Stomach (tissue), 4 donors: ENCODE measurements at regions not wholly inside any gene's neighbourhood (a gene's known extent, or its start where the extent isn't known, plus 50 kb on each side); places are given as distances from the start of the nearest gene placed in this dataset.

Experiments used
- EP300 ChIP-seq: sonication (generic); formaldehyde crosslinking; IDR thresholded peaks from one replicate; pipeline ENCODE4 v1.6.1; 2017; ENCODE audit warnings: antibody characterized with exemption
- TF ChIP-seq, protein P1 (sequence below), 7 experiments: fragments of 450-650 bp in 4 of 7; fragments of 200-600 bp in 3 of 7; sonication (generic) in 3 of 7; IDR thresholded peaks; one replicate each; pipeline ENCODE4 v1.5.1; 2016 to 2019; ENCODE audit warnings: antibody characterized with exemption in 7 of 7, control low read depth in 2 of 7, mild to moderate bottlenecking in 1 of 7

DNA sequence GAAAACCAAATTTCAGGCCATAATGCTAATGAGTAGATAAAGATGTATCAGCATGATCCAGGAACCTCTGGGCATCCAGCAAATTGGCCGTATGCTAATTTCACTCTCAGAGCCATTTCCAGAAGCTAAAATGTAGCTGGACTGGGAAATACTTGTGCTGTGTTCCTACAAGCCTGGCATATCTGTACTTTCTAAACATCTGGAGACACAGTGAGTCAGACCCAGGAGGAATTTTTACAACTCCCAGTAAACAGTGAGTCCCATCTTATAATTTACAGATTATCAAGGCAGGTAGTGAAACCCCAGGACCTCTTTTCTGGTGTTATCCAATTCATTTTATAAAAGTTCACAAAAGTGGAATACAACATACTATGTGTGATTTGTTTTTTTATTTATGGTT, 683.0 kb upstream of the ADGRB3 start:
- TF ChIP-seq EP300, result no peak
- TF ChIP-seq, protein P1, sequence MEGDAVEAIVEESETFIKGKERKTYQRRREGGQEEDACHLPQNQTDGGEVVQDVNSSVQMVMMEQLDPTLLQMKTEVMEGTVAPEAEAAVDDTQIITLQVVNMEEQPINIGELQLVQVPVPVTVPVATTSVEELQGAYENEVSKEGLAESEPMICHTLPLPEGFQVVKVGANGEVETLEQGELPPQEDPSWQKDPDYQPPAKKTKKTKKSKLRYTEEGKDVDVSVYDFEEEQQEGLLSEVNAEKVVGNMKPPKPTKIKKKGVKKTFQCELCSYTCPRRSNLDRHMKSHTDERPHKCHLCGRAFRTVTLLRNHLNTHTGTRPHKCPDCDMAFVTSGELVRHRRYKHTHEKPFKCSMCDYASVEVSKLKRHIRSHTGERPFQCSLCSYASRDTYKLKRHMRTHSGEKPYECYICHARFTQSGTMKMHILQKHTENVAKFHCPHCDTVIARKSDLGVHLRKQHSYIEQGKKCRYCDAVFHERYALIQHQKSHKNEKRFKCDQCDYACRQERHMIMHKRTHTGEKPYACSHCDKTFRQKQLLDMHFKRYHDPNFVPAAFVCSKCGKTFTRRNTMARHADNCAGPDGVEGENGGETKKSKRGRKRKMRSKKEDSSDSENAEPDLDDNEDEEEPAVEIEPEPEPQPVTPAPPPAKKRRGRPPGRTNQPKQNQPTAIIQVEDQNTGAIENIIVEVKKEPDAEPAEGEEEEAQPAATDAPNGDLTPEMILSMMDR (IDR thresholded peaks at IDR 0.05), result no peak
